Osteocyte (in vitro differentiated cells): ENCODE measurements at regions not wholly inside any gene's neighbourhood (a gene's known extent, or its start where the extent isn't known, plus 50 kb on each side); places are given as distances from the start of the nearest gene placed in this dataset.

Experiments used
- DNase-seq: peaks from one replicate; pipeline ENCODE4 v3.0.0; 2021; ENCODE audit warnings: mixed read lengths; ENCODE audit not compliant: unreplicated experiment; ENCODE audit errors: extremely low spot score
- H3K27ac Mint-ChIP-seq: one replicate; pipeline ENCODE4 v1.8.0; 2021; ENCODE audit warnings: mild to moderate bottlenecking, mixed read lengths; ENCODE audit not compliant: unreplicated experiment
- H3K27me3 Mint-ChIP-seq: one replicate; pipeline ENCODE4 v1.8.0; 2021; ENCODE audit warnings: mixed read lengths; ENCODE audit not compliant: unreplicated experiment
- H3K36me3 Mint-ChIP-seq: one replicate; pipeline ENCODE4 v1.8.0; 2021; ENCODE audit warnings: mixed read lengths; ENCODE audit not compliant: unreplicated experiment
- H3K4me1 Mint-ChIP-seq: one replicate; pipeline ENCODE4 v1.8.0; 2021; ENCODE audit warnings: mixed read lengths; ENCODE audit not compliant: unreplicated experiment
- H3K4me3 Mint-ChIP-seq: one replicate; pipeline ENCODE4 v1.8.0; 2021; ENCODE audit warnings: mild to moderate bottlenecking, moderate library complexity, mixed read lengths; ENCODE audit not compliant: unreplicated experiment
- H3K9me3 Mint-ChIP-seq: one replicate; pipeline ENCODE4 v1.8.0; 2021; ENCODE audit warnings: mixed read lengths; ENCODE audit not compliant: unreplicated experiment
- TF ChIP-seq, protein P1 (sequence below): fragments of 200-600 bp; sonication (generic); IDR thresholded peaks from 2 replicates; pipeline ENCODE4 v1.5.0; 2021; ENCODE audit warnings: antibody characterized with exemption, mild to moderate bottlenecking, moderate library complexity

GRCh38 chr1:194959795-194960194 lies 1648.4 kb downstream of the KCNT2 start:
- H3K27ac Mint-ChIP-seq = no peak overlapping the region
- no peak overlapping the region for H3K4me3 Mint-ChIP-seq
- H3K4me1 Mint-ChIP-seq = peaks cover 11% of the 10 kb centered on the region
- TF ChIP-seq, protein P1, sequence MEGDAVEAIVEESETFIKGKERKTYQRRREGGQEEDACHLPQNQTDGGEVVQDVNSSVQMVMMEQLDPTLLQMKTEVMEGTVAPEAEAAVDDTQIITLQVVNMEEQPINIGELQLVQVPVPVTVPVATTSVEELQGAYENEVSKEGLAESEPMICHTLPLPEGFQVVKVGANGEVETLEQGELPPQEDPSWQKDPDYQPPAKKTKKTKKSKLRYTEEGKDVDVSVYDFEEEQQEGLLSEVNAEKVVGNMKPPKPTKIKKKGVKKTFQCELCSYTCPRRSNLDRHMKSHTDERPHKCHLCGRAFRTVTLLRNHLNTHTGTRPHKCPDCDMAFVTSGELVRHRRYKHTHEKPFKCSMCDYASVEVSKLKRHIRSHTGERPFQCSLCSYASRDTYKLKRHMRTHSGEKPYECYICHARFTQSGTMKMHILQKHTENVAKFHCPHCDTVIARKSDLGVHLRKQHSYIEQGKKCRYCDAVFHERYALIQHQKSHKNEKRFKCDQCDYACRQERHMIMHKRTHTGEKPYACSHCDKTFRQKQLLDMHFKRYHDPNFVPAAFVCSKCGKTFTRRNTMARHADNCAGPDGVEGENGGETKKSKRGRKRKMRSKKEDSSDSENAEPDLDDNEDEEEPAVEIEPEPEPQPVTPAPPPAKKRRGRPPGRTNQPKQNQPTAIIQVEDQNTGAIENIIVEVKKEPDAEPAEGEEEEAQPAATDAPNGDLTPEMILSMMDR = no peak
- peaks cover 4% of the 10 kb centered on the region for H3K9me3 Mint-ChIP-seq
- DNase-seq = no peak
- no peaks in the 10 kb centered on the region for H3K36me3 Mint-ChIP-seq
- no peaks in the 10 kb centered on the region for H3K27me3 Mint-ChIP-seq

DNA sequence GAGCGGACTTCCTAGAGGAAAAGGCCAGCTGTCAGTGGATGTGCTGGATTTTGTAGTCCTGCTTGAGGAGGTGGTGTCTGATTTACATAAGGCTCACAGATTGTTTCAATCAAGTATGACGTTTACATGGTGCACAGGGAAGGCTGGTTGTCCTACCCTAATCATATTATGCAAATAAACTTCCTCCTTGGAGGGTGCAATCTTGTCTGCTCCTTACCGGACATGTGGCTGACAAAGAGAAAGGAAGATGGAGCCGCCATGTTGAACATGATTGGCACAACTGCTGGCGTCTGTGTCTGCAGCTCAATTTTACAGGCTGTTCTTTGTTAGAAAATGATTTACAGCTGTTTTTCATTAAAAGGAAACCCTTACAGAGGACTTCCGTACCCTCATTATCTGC lies 1656.1 kb downstream of the KCNT2 start:
- no peaks in the 10 kb centered on the region for H3K27me3 Mint-ChIP-seq
- no peaks in the 10 kb centered on the region for H3K4me1 Mint-ChIP-seq
- no peak for DNase-seq
- no peak overlapping the region for H3K4me3 Mint-ChIP-seq
- TF ChIP-seq, protein P1 = no peak
- no peak overlapping the region for H3K27ac Mint-ChIP-seq
- peaks cover 13% of the 10 kb centered on the region for H3K9me3 Mint-ChIP-seq
- H3K36me3 Mint-ChIP-seq = no peaks in the 10 kb centered on the region

DNA sequence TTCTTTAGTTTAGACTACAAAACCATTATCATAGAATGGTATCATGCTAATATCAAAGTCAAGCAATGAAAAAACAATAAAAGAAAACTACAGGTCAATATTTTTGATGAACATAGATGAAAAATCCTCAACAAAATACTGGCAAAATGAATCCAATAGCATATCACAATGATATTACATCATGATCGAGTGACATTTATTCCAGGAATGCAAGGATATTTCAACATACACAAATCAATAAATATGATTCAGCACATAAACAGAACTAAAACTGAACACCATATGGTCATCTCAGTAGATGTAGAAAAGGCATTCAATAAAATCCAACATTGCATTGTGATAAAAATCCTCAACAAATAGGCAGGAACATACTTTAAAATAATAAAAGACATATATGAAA lies 1657.7 kb downstream of the KCNT2 start:
- no peak overlapping the region for H3K4me3 Mint-ChIP-seq
- no peak overlapping the region for H3K27ac Mint-ChIP-seq
- H3K27me3 Mint-ChIP-seq = no peaks in the 10 kb centered on the region
- TF ChIP-seq, protein P1 = no peak
- H3K36me3 Mint-ChIP-seq = no peaks in the 10 kb centered on the region
- peaks cover 13% of the 10 kb centered on the region for H3K9me3 Mint-ChIP-seq
- no peaks in the 10 kb centered on the region for H3K4me1 Mint-ChIP-seq
- no peak for DNase-seq

DNA sequence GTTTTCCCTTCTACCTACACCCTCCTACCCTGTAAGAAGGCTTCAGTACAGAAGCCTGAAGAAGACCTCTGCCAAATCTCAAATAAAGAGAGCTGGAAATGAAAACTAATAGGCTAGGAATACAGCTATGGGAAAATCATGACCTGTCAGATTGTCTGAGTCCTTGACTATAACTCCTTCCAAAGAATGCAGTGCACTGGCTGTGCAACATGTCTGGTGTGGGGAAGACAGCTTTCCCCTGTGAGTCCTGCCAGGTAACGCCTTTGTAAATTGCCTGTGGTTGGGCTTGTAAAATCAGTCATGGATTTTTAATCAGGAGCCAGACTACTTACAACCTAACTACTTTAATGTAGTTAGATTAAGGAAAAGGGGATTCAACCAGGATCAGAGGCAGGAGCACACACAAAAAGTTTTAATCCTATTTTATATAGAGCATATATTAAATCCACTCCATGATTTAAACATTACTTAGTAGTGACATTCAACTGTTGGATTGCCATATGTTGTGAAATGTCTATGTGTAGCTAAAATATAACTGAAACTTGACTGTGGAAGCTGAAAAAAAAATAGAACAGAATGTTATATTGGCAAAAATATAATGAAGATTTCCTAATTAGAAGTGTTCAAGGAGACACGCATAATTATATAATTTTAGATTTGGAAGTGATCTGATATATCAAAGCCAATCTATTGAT lies 1667.8 kb downstream of the KCNT2 start:
- Mint-ChIP-seq H3K27me3 (no peaks in the 10 kb centered on the region), H3K9me3 (peaks cover 9% of the 10 kb centered on the region), H3K27ac (no peak overlapping the region), H3K4me3 (no peak overlapping the region), H3K36me3 (no peaks in the 10 kb centered on the region), H3K4me1 (no peaks in the 10 kb centered on the region)
- no peak for DNase-seq
- TF ChIP-seq, protein P1 = no peak

DNA sequence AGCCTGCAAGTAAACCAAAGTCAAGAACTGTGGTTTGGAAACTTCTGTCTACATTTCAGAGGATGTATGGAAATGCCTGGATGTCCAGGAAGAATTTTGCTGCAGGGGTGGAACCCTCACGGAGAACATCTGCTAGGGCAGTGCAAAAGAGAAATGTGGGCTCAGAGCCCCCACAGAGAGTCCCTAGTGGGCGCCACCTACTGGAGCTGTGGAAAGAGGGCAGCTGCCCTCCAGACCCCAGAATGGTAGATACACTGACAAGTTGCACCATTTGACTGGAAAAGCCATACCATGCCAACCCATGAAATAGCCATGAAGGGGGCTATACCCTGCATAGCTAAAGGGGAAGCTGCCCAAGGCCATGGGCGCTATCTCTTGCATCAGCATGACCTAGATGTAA lies 1672.4 kb downstream of the KCNT2 start:
- no peak for DNase-seq
- Mint-ChIP-seq H3K27ac (no peak overlapping the region), H3K27me3 (no peaks in the 10 kb centered on the region), H3K9me3 (peaks cover 5% of the 10 kb centered on the region), H3K4me1 (no peaks in the 10 kb centered on the region), H3K4me3 (no peak overlapping the region), H3K36me3 (no peaks in the 10 kb centered on the region)
- TF ChIP-seq, protein P1 = no peak
